Cerebellar nuclear complex (tissue), 1 donor: ENCODE measurements at regions not wholly inside any gene's neighbourhood (a gene's known extent, or its start where the extent isn't known, plus 50 kb on each side); places are given as distances from the start of the nearest gene placed in this dataset.
"Not testable (repeated sequence)": the region's sequence is repeated elsewhere in the genome, so short reads cannot be mapped to it uniquely, and the experiment has no call there.

Experiments used
- DNase-seq, 2 experiments: peaks; one replicate each; lab custom pipeline; 2025; lab: John Stamatoyannopoulos, UW

DNA sequence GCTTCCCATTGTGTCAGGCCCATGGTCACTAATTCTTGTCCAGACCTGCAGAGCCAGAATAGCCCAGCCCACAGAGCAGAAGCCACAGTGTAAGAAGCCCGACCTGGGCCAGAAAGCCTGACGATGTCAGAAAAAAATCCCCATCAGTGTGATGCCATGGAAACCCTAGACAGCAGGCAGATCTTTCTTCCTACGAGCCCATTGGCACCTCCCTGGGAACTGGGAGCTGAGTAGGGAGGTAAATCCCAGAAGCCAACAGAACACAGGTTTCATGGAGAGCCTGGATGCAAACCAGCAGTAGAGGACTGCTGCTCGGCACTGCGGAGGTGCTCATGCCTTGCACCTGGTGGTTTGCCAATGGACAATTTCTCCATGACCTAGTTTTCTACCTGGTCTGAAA lies 82.2 kb upstream of the SLC22A16 start:
- peak in 1 of 2 experiments; percentile 44 for DNase-seq

DNA sequence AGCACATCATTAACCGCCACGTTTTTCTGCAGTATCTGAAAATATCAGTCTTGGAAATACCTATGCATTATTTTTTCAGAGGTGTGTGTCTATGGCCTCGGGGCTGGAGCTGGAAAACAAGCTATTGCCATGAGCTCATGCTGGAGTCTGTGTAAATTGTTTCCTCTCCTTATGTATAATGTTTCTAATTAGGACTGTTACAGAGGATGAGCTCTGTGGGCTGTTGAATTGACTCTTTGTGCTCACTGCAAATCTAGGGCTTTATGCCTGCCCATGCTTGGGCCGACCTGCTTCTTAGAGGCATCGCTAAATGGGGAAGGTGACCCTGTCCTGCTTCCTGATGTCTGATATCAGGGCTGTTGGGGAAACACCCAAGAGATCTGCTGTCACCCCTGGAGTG lies 80.8 kb upstream of the SLC22A16 start:
- DNase-seq, result no peak

DNA sequence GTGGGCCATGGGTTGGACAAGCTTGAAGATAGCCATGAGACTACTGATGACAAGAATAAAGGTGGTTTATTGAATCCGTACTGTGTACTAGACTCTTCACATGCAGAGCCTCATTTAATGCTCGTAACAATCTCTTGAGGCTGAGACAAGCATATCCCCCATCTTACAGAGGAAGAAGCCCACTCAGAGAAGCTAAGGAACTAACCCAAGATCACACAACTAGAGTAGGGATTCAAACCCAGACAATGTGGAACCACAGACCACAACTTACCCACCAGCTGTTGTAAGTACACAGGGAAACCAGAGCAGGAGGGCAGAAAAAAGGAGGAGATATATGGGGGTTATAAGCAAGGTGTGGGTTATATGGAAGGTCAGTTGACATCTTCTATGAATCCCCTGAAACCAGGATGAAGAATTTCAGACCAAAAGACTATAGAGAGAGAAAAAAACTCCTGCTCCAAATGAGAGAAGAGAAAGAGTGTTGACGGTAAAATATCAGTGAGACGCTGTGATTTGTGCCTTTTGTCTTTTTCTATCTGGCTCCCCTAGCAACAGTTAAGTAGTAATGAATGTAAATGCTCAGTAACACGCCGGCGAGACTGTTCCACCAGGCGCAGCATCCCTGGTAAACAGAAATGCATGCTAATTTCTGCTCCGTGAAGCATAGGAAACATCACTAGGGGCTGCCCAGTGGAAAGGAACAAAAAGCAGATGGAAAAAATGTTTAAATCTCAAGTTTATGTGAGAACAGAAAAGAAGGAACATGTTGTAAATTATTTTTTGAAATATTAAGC lies 80.1 kb upstream of the SLC22A16 start:
- DNase-seq, result no peak

DNA sequence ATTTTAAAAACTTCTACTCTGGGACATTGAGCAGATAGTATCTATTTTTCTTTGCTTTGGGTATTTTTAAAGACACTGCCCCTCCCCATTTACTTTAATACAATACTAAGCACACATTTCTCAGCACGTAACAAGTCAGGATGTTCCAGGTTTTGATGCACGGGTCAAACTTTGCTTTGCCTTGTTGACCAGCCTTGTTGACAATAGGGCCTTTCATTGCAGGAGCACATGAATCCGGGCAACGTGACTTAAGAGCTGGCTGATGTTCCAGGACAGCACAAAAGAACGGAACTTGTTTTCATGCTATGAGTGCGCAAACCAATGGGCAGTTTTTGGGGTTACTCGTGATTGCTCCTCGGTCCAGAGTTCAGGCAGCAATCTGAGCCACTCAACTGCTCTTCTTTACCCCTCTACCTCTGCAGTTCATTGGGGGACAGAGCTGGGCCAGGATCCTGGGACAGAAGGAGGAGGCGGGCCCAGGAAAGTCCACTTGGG lies 78.6 kb upstream of the SLC22A16 start:
- DNase-seq, result no peak

DNA sequence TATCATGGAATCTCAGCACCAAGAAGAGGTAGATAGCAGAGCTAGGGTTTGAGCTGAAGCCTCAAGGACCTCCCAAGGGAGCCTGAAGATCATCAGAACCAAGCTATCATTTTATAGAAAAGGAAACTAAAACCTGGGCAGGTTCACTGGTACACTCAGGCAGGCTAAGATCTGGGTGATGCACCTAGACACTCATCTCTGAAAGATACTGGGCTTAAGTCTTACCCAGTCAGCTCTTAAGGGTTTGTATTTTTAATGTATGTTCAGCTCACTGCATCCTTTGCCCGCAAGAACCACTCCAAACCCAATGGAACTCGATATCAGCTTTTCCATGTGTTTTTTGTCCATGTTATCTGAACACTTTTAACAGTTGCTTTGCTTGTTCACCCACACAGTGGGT lies 78.0 kb upstream of the SLC22A16 start:
- DNase-seq, result no peak

DNA sequence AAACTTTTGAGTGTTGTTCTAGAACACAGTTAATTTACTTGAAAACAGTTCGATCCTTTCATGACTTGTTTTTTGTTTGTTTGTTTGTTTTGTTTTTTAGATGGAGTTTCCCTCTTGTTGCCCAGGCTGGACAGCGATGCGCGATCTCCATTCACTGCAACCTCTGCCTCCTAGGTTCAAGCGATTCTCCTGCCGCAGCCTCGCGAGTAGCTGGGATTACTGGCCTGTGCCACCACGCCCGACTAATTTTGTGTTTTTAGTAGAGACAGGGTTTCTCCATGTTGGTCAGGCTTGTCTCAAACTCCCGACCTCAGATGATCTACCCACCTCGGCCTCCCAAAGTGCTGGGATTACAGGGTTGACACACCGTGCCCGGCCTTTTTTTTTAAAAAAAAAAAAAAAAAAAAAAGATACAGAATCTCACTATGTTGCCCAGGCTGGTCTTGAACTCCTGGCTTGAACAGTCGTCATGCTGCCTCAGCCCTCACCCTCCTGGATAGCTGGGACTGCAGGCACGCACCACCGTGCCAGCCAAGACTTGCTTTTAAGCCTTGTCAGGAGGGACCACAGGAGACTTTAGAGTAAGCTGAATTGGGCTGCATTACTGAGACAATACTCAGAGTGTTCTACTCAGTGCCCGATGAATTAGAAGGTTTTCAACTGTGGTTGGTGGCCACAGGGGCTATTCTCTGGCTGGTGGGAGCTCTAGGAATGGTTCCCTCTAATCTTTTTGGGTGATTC lies 76.7 kb upstream of the SLC22A16 start:
- no peak for DNase-seq

DNA sequence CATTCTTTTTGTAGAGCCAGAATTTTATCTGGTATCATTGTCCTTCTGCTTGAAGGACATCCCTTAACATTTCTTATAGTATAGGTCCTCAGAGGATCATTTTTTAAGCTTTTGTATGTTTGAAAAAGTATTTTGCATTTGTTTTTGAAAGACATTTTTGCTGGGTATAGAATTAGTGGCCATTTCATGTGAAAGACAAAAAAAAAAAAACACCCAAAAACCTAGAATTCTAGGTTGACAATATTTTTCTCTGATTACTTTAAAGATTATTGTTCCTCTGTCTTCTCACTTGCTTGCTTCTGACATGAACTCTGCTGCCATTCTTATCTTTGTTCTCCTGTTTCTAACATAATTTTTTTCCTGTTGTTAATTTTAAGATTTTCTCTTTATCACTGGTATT lies 75.7 kb upstream of the SLC22A16 start:
- DNase-seq, result no peak

DNA sequence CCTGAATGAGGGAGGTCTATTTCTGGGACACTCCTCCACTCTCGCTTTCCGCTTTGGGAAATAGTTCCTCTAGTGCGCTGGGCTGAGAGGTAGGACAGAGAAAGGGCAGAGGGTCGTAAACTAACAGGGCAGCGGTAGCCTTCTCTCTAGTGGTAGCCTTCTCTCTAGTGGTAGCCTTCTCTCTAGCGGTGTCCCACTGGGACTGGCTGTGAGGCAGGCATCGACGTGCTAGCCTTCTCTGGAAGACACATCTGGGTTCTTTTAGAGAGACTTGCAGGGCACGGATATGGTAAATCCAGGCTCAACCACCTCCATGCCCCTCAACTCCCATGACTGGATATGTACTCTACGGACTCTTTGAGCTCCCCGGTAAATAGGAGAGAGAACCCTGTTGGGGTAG lies 74.7 kb upstream of the SLC22A16 start:
- no peak for DNase-seq

DNA sequence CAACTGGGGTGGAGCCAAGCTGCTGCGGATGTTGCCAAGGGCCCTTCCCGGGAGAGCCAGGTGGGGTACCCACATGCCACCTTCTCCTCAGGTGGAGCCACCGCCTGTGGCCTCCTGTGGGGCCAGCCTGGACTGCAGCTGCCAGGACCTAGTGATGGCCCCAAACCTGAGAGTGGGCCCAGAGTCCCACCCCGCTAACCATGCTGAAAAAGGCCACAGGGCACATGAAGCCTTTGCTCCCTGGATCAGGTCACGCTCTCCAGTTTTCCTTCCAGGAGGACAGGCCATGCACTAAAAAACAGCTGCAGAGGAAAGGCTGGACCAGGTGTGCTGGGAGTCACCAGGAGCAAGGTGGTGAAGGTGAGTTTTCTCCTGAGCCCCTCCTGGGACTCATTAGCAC lies 73.9 kb upstream of the SLC22A16 start:
- DNase-seq, result no peak

DNA sequence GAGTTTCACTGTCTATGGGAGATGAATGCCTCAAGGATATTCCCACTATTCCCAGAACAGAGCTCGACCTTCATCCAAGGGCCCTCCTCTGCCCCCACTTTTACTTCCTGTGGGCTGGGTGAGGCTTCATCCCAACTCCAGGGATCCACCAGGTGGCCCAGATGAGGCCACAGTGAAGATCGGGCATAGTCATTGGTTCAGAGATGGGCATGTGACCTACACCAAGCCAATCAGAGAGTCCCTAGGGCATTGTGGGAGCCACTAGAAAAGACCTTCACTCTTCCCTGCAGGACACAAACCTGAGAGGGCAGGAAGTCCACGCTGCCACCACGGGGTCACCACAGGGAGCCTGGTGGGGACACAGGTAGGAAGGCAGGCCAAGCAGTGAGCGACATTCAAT lies 72.9 kb upstream of the SLC22A16 start:
- DNase-seq, result no peak

DNA sequence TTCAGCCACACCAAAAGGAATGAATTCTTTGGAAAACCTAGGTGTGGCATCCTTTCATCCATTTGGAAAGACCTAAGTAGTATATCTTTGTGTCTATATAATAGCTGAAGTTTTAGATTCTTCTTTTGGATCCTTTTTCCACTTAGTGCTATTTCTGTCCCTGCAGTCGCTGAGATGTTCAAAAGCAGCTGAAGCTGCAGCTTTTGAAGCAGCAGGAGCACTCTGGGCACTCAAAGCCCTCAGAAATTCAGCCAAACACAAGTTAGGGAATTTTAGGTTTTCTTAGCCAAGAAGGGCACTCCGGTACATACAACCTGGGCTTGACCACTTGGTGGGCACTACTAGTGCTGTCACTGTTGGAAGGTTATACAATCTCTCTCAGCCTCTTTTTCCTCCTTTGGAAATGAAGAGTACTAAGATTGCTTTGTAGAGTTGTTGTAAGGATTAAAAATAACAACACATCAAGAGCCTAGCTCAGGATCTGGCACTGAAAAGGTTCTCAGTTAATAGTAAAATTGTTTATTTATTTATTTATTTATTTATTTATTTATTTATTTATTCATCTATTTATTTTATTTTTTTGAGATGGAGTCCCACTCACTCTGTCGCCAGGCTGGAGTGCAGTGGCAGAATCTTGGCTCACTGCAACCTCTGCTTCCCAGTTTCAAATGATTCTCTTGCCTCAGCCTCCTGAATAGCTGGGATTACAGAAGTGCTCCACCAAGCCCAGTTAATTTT lies 71.9 kb upstream of the SLC22A16 start:
- no peak for DNase-seq

DNA sequence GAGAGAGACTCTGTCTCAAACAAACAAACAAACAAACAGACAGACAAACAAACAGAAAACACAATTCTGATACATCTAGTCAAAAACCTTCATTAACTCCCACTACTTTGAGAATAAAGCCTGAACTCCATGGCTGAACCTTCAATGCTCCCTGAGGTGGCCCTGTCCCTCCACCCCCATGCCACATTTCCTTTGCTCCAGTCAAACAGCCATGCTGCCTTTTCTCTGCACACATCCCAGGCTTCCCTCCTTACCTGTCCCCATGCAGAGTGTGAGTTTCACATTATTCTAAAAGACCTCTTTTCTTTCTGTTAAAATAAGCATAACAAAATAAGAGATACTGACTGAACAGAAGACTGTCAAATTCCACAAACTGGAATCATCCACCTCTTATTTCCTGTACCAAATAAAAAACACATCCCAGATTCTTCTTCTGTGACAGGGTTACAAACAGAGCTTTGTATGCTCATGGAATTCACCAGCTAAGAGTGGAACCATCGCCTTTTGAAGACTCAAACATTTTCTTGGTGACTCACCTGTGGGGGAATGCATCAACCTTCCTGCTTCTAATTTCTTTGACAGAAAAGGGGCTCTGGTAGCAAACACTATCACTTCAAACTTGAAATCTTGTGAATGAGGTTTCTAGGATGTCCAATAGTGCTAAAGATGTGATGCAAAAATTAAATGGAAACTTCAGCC lies 71.0 kb upstream of the SLC22A16 start:
- no peak for DNase-seq

DNA sequence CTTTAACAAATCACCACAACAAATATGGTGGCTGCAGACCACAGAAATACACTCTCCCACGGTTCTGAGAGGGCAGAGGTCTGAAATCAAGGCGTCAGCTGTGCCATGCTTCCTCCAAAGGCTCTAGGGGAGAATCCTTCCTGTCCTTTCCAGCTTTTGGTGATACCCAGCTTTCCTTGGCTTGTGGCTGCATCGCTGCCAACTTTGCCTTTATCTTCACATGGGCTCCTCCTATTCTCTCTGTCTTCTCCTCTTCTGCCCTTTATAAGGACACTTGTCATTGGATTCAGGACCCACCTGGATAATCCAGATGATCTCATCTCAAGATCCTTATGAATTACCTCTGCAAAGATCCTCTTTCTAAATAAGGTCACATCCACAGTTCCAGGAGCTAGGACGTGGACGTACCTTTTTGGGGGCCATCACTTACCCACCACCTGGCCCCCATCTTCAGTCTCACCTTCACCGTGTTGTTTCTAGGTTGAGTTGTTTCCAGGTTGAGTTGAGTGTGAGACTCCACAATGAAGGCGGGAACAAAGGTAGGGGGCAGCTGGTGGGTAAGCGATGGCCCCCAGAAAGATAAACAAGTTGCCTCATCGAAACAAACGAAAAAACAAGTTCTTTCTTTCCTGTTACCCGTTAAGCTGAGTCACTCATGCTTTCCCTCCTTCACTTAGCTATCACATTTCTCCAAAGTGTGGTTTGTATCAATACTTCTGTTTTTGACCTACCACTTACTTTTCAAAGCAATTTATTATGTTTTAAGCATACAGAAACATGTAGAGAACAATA lies 68.9 kb upstream of the SLC22A16 start:
- no peak for DNase-seq

DNA sequence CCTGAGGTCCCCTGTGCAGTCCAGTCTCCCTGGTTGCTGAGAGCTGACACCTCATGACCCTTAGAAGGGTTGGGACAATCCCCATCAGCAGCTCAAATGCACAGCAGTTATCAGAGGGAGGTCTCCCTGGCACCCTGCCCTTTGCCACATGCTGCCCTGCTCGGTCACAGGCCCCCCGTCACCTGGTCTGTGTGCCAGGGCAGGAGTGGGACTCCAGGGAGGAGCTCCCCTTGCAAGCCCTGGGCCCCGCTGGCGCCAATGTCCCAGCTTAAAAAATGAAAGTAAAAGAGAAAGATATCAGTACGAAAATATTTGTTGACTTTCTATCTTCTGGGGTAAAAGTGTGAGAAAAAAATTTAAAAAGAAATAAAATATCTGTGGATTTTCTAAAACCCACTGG lies 68.1 kb upstream of the SLC22A16 start:
- DNase-seq, result no peak

DNA sequence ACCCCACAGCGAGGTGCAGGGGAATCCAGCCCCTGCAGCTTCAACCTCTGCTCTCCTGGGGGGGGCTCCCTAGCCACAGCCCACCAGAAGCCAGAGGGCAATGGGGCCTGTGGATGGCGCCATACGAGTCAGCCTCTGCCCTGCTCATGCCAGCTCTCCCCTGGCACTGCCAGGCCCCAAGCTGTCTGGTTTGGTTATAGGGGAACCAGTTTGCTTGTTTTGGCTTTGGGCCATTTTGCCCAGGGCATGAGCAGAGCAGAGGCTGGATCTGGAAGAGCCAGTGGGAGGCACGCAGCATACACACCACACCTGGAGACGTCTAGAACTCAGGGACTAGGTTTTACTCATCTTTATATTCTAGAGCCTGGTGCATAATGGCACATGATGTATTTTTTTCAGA lies 66.7 kb upstream of the SLC22A16 start:
- no peak for DNase-seq

DNA sequence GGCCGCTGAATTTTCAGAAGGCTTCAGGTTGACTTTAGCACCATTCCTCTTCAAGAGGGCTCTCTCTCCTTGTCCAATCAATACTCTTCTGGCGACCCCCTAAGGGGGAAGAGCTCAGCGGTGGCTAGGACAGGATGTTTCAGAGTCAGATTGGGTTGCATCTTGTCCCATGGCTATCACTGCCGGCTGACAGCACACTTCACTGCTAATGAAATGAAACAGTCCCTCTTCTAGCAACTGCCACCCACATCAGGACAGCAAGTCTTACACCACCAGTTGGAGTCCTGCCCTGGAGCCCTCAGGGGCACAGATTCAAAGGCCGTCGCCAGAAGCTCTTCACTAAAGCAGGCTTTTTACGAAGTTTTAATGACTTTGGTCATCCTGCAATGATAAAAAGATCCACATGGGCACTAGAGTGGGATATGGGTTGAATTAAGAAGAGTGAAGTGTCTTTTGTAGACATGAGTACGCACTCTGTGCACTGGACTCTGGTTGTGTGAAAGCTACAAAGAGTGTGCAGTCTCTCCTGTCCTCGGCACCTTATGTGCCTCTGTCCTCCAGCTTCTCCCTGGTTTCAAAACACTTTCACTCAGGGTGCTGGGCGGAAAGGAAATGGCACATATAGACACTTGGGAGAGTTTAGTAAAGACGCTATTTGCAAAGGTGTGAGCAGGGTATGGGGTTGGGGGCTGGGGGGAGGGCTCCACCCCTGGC lies 66.1 kb upstream of the SLC22A16 start:
- DNase-seq, result no peak

DNA sequence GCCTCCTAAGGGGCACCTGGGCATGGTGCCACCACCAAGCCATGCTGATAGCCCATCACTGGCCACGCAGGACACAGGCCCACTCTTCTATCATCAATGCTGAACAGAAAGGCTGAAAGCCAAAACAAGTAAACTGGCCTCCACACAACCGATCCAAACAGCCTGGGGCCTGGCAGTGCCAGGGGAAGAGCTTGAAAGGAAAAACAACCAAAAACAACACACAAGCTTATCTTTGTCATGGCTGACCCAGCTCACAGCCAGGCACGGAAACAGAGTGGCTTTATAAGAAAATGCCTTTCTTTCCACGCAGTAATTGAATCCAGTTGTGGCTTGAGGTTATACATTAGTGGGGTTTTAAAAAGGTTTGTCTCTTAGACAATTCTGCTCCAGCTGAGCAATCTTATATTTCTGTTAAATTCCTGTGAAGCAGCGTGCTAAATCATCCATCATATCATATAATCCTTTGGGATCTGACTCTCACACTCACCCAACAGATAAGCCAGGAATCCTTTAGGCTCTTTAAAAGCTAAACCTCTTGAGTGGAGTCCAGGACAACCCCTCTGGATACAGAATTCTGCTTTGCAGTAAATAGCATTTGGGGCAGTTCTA lies 65.4 kb upstream of the SLC22A16 start:
- DNase-seq, result no peak

DNA sequence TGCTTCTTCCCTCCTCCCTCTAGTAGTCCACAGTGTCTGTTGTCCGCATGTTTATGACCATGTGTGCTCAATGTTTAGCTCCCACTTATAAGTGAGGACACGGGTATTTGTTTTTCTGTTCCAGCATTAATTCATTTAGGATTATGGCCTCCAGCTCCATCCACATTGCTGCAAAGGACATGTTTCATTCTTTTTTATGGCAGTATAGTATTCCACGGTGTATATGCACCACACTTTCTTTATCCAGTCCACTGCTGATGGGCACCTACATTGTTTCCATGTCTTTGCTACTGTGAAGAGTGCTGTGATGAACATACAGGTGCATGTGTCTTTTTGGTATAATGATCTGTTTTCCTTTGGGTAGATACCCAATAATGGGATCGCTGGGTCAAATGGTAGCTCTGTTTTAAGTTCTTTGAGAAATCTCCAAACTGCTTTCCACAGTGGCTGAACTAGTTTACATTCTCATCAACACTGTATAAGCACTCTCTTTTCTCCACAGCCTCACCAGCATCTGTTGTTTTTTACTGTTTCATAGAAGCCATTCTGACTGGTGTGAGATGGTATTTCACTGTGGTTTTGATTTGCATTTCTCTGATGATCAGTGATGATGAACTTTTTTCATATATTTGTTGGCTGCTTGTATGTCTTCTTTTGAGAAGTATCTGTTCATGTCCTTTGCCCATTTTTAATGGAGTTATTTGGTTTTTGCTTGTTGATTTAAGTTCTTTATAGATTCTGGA lies 63.0 kb upstream of the SLC22A16 start:
- DNase-seq, result not testable (repeated sequence)

DNA sequence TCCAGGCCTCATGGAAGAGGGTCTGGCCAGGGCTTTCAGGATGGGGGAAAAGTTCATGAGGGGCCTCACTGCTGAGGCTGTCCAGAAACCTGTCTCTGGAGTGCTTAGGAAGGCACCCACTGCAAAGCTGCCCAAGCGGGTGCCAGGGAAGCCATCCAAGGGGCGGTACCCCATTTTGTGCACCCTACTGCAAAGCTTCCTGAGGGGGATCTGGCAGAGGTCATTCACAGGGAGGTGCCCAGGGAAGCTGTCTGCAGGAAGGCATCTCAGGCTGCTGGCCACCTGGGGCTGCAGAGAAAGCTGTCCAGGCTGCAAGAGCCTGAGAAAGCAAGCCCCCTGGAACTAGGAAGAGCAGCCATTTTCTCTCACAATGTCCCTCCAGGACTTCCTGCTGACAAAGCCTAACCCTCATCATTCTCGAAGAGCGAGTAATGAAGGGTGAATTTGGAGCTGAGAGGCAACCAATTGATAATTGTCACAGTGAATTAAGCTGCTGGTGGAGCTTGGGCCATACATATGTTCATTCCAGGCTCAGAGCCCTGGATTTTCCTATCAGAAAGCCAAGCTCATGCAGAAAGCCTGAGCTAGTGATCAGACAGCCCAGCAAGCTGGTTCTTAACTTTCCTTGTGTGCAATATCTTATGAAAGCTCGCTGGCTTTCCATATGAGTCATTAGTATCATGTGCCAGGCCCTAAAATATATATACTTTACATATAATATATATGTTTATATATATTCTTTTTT lies 62.2 kb upstream of the SLC22A16 start:
- no peak for DNase-seq
